ENCODE measurements at regions not wholly inside any gene's neighbourhood (a gene's known extent, or its start where the extent isn't known, plus 50 kb on each side); places are given as distances from the start of the nearest gene placed in this dataset.

DNA sequence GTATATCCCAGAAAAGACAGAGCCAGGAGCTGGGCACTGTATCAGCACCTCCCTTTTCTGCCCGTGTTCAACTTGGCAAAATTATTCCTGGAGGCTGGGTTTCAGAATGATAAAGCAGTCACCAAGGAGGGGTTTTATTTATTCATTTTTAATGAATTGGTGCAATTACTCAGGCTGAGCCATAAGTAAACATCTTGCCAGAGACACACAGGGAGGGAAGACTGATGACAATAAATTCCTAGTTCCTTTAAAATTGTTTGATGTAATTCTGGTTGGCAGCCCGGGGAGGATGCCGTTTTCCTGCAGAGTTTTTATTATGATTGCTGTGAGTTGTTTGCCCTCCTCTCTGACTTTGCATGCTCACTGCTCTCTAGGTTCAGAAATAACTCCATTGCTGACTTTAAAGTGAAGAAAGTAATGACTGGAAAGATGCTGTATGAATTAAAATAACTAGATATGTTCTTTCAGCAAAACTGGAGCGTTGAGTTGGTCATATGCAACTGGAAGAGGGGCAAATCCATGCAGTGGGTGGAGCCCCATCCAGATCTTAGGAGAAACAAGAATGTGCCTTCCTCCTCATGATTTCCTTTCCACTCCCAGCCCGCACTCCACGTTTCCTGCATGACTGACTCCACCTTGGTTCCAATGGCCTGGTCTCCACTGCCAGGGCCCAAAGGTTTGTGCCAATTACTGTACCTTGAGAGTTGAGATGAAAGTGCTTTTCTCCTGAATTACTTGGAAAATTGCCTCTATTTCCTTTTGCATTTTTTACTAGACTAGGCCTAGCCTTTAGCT lies 182.1 kb downstream of the RFC3 start:
- CTCF ChIA-PET: interaction anchor here (0.6 to 0.9 kb wide), 2 partner anchors 9 to 221 kb away, joined by 3 read pairs; no protein-coding TSS in a partner anchor
- WGBS, 2 experiments (ENCODE audit: extremely low coverage in 2 of 2, insufficient read length in 1 of 2): no CpG with 5 or more reads among the region's 6 CpGs

More for the DNA sequence above, 182.1 kb downstream of the RFC3 start:
- Histone ChIP-seq H2BK15ac (ENCODE audit: low read depth, low read length) (no peak overlapping the region), H3K18ac (ENCODE audit: low read depth, low read length) (no peak overlapping the region), H3K9me3 (ENCODE audit: control insufficient read depth, insufficient read depth, low read length) (no peaks in the 10 kb centered on the region), H3K56ac (ENCODE audit: extremely low read depth, insufficient read depth, low read length) (no peak overlapping the region), H2AK9ac (replicated peaks; ENCODE audit: low read depth, low read length, poor library complexity) (no peak overlapping the region), H4K8ac (ENCODE audit: low read depth in 2 of 2, low read length in 2 of 2) (no peak overlapping the region), H3K36me3 (ENCODE audit: control insufficient read depth, insufficient read depth, low read length) (no peaks in the 10 kb centered on the region), H2BK20ac (ENCODE audit: low read depth, low read length) (no peak overlapping the region), H4K91ac (ENCODE audit: insufficient read depth, low read depth, low read length) (no peak overlapping the region), H3K4me3 (ENCODE audit: insufficient read depth, low read depth, low read length) (no peak overlapping the region), H2BK120ac (ENCODE audit: low read depth, low read length) (no peak overlapping the region), H3K9ac (ENCODE audit: low read depth, low read length) (no peak overlapping the region), H3K9me1 (ENCODE audit: insufficient read depth, low read length) (no peaks in the 10 kb centered on the region), H2AK5ac (ENCODE audit: low read depth, low read length) (no peak overlapping the region), H2AFZ (replicated peaks; ENCODE audit: low read length, poor library complexity) (no peak overlapping the region), H3K4me2 (ENCODE audit: low read depth, low read length) (no peak overlapping the region), H4K5ac (ENCODE audit: low read depth, low read length) (no peak overlapping the region), H3K4ac (ENCODE audit: low read depth, low read length) (no peak overlapping the region), H3K27ac (ENCODE audit: insufficient read depth, low read length) (no peak overlapping the region), H4K20me1 (ENCODE audit: insufficient read depth, low read length) (no peaks in the 10 kb centered on the region), H3K79me1 (ENCODE audit: low read depth in 1 of 2, low read length in 2 of 2) (no peaks in the 10 kb centered on the region), H2BK5ac (ENCODE audit: low read depth, low read length, poor library complexity, severe bottlenecking) (no peak overlapping the region), H3K14ac (replicated peaks; ENCODE audit: low read depth, low read length) (no peak overlapping the region), H3K23ac (ENCODE audit: low read depth, low read length) (no peak overlapping the region), H3K27me3 (ENCODE audit: control insufficient read depth, insufficient read depth, low read length) (no peaks in the 10 kb centered on the region), H3K4me1 (ENCODE audit: control insufficient read depth, insufficient read depth, low read length) (no peaks in the 10 kb centered on the region)
- intact Hi-C loops (cut with micrococcal nuclease) (no loop called here), in situ Hi-C loops (cut with MboI; ENCODE audit: low sequenced_read_pairs) (no loop called here), dilution Hi-C loops (cut with HindIII; ENCODE audit: low sequenced_read_pairs, unreplicated experiment) (no loop called here)
- POLR2A ChIA-PET (ENCODE audit: unreplicated experiment): no interaction called here
- ATAC-seq (ENCODE audit: low read depth) (no peak), DNase-seq (no peak)
- TF ChIP-seq, protein P1, sequence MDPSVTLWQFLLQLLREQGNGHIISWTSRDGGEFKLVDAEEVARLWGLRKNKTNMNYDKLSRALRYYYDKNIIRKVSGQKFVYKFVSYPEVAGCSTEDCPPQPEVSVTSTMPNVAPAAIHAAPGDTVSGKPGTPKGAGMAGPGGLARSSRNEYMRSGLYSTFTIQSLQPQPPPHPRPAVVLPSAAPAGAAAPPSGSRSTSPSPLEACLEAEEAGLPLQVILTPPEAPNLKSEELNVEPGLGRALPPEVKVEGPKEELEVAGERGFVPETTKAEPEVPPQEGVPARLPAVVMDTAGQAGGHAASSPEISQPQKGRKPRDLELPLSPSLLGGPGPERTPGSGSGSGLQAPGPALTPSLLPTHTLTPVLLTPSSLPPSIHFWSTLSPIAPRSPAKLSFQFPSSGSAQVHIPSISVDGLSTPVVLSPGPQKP (IDR thresholded peaks at IDR 0.05; ENCODE audit: borderline replicate concordance, low read depth, low read length): no peak
- TF ChIP-seq MAFK (IDR thresholded peaks at IDR 0.05; ENCODE audit: low read depth, low read length): no peak
- no peak for TF ChIP-seq MXI1 (IDR thresholded peaks at IDR 0.05; ENCODE audit: borderline replicate concordance, low read depth, low read length)
- TF ChIP-seq, protein P2, sequence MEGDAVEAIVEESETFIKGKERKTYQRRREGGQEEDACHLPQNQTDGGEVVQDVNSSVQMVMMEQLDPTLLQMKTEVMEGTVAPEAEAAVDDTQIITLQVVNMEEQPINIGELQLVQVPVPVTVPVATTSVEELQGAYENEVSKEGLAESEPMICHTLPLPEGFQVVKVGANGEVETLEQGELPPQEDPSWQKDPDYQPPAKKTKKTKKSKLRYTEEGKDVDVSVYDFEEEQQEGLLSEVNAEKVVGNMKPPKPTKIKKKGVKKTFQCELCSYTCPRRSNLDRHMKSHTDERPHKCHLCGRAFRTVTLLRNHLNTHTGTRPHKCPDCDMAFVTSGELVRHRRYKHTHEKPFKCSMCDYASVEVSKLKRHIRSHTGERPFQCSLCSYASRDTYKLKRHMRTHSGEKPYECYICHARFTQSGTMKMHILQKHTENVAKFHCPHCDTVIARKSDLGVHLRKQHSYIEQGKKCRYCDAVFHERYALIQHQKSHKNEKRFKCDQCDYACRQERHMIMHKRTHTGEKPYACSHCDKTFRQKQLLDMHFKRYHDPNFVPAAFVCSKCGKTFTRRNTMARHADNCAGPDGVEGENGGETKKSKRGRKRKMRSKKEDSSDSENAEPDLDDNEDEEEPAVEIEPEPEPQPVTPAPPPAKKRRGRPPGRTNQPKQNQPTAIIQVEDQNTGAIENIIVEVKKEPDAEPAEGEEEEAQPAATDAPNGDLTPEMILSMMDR (conservative IDR thresholded peaks at IDR 0.05; ENCODE audit: low read depth, low read length): no peak
- no peak for TF ChIP-seq RFX5 (IDR thresholded peaks at IDR 0.05; ENCODE audit: low read depth, low read length)
- TF ChIP-seq RCOR1 (IDR thresholded peaks at IDR 0.05; ENCODE audit: insufficient replicate concordance, low read length): no peak
- TF ChIP-seq POLR2A (IDR thresholded peaks at IDR 0.05; ENCODE audit: low read depth, low read length): no peak
- no peak for TF ChIP-seq RAD21 (IDR thresholded peaks at IDR 0.05; ENCODE audit: low read length)
- TF ChIP-seq NFE2L2 (IDR thresholded peaks at IDR 0.05; ENCODE audit: low read depth, low read length): no peak
- TF ChIP-seq CEBPB (IDR thresholded peaks at IDR 0.05; ENCODE audit: low read depth, low read length): no peak
- TF ChIP-seq, protein P3, sequence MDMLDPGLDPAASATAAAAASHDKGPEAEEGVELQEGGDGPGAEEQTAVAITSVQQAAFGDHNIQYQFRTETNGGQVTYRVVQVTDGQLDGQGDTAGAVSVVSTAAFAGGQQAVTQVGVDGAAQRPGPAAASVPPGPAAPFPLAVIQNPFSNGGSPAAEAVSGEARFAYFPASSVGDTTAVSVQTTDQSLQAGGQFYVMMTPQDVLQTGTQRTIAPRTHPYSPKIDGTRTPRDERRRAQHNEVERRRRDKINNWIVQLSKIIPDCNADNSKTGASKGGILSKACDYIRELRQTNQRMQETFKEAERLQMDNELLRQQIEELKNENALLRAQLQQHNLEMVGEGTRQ (IDR thresholded peaks at IDR 0.05; ENCODE audit: low read depth, low read length): no peak
- no peak for TF ChIP-seq BHLHE40 (IDR thresholded peaks at IDR 0.05; ENCODE audit: low read depth, low read length)
- no peak for TF ChIP-seq MAZ (IDR thresholded peaks at IDR 0.05; ENCODE audit: borderline replicate concordance, low read depth, low read length)
- no peak for TF ChIP-seq FOS (IDR thresholded peaks at IDR 0.05; ENCODE audit: low read depth, low read length)
- BruUV-seq (replicated peaks): no TSS peak

Measured in IMR-90 (cell line).